H1 (cell line): ENCODE measurements at regions not wholly inside any gene's neighbourhood (a gene's known extent, or its start where the extent isn't known, plus 50 kb on each side); places are given as distances from the start of the nearest gene placed in this dataset.

Experiments
- CTCF ChIA-PET: fragments of 300-600 bp; sonication (Branson Sonifier 250); formaldehyde crosslinking; loops from one replicate; lab custom pipeline; 2021; ENCODE audit not compliant: partially characterized antibody; lab: Charles Lee
- POLR2A ChIA-PET: fragments of 300-600 bp; sonication (Branson Sonifier 250); formaldehyde crosslinking; loops from one replicate; lab custom pipeline; 2021; ENCODE audit warnings: inconsistent platforms; ENCODE audit not compliant: partially characterized antibody; lab: Charles Lee
- DNase-seq, 2 experiments: peaks; one replicate each; pipeline versions ENCODE4 v3.0.0 to v3.0.0-alpha.2; 2010 to 2022; ENCODE audit warnings: low spot score in 2 of 2, low read depth in 1 of 2, mixed read lengths in 1 of 2
- FAIRE-seq: peaks from 2 replicates; lab custom pipeline; 2011; peaks lifted over from hg19 to GRCh38; lab: Jason Lieb, UNC
- H2AFZ ChIP-seq: 2 replicates; pipeline ENCODE4 v1.8.1; 2012; ENCODE audit warnings: low read length, inconsistent platforms
- H2AK5ac ChIP-seq: 2 replicates; pipeline ENCODE4 v1.6.1; 2013; ENCODE audit warnings: low read depth, low read length
- H2BK120ac ChIP-seq: replicated peaks from 2 replicates; pipeline ENCODE3; 2013; ENCODE audit warnings: low read depth, low read length, inconsistent platforms
- H2BK12ac ChIP-seq: 2 replicates; pipeline ENCODE4 v1.6.1; 2013; ENCODE audit warnings: low read depth, low read length
- H2BK15ac ChIP-seq: 2 replicates; pipeline ENCODE4 v1.6.1; 2013; ENCODE audit warnings: low read length
- H2BK20ac ChIP-seq: 2 replicates; pipeline ENCODE4 v1.6.1; 2013; ENCODE audit warnings: low read length
- H2BK5ac ChIP-seq: 2 replicates; pipeline ENCODE4 v1.6.1; 2013; ENCODE audit warnings: low read depth, low read length
- H3K14ac ChIP-seq: 2 replicates; pipeline ENCODE4 v1.6.1; 2013; ENCODE audit warnings: inconsistent platforms; ENCODE audit not compliant: insufficient read length
- H3K18ac ChIP-seq: 2 replicates; pipeline ENCODE4 v1.6.1; 2013; ENCODE audit warnings: low read length; ENCODE audit errors: extremely low read depth
- H3K23ac ChIP-seq: 2 replicates; pipeline ENCODE4 v1.6.1; 2013; ENCODE audit warnings: inconsistent platforms; ENCODE audit not compliant: insufficient read length
- H3K23me2 ChIP-seq: 2 replicates; pipeline ENCODE4 v1.6.1; 2013; ENCODE audit warnings: low read depth, low read length
- H3K27ac ChIP-seq: 2 replicates; pipeline ENCODE4 v1.6.1; 2011; ENCODE audit warnings: low read depth, low read length, inconsistent platforms
- H3K27me3 ChIP-seq, 4 experiments: replicated peaks in 1 of 4; 1 replicate in 1 of 4; 2 replicates in 3 of 4; pipeline versions ENCODE4 v1.6.1 to v1.8.1; 2011 to 2013; ENCODE audit warnings: low read length in 3 of 4, mild to moderate bottlenecking in 3 of 4, inconsistent platforms in 2 of 4, mixed read lengths in 2 of 4, moderate library complexity in 1 of 4; ENCODE audit not compliant: control insufficient read depth in 3 of 4, insufficient read depth in 3 of 4; ENCODE audit errors: extremely low read depth in 1 of 4
- H3K36me3 ChIP-seq, 4 experiments: 2 replicates each; pipeline versions ENCODE4 v1.6.1 to v1.8.1; 2011 to 2013; ENCODE audit warnings: mild to moderate bottlenecking in 4 of 4, low read length in 3 of 4, moderate library complexity in 2 of 4, control low read depth in 1 of 4, inconsistent platforms in 1 of 4; ENCODE audit not compliant: insufficient read depth in 4 of 4, control insufficient read depth in 2 of 4
- H3K4ac ChIP-seq: replicated peaks from 2 replicates; pipeline ENCODE3; 2013; ENCODE audit warnings: low read length, low read depth, mixed read lengths, inconsistent platforms; ENCODE audit not compliant: insufficient read length
- H3K4me1 ChIP-seq, 4 experiments: replicated peaks in 1 of 4; 1 replicate in 1 of 4; 2 replicates in 3 of 4; pipeline versions ENCODE4 v1.6.1 to v1.8.1; 2011 to 2013; ENCODE audit warnings: low read length in 3 of 4, inconsistent platforms in 2 of 4, mixed read lengths in 1 of 4; ENCODE audit not compliant: insufficient read depth in 4 of 4, control insufficient read depth in 3 of 4
- H3K4me2 ChIP-seq, 2 experiments: 2 replicates each; pipeline versions ENCODE4 v1.6.1 to v1.8.1; 2011 to 2013; ENCODE audit warnings: low read depth in 2 of 2, low read length in 2 of 2, control low read depth in 1 of 2, inconsistent platforms in 1 of 2, mild to moderate bottlenecking in 1 of 2; ENCODE audit not compliant: insufficient read depth in 1 of 2
- H3K4me3 ChIP-seq, 4 experiments: fragments of 200-600, 300-600 bp in 1 of 4; sonication (generic), shearing (Covaris generic), sonication (Bioruptor Twin) in 1 of 4; 2 replicates each; pipeline versions ENCODE4 v1.5.1 to v1.8.1; 2011 to 2016; ENCODE audit warnings: low read length in 4 of 4, low read depth in 3 of 4, control low read depth in 2 of 4, inconsistent platforms in 2 of 4, mild to moderate bottlenecking in 2 of 4, mixed read lengths in 1 of 4, moderate library complexity in 1 of 4; ENCODE audit not compliant: insufficient read depth in 2 of 4; ENCODE audit errors: extremely low read depth in 1 of 4
- H3K56ac ChIP-seq: replicated peaks from 2 replicates; pipeline ENCODE3; 2013; ENCODE audit warnings: low read depth, mild to moderate bottlenecking, mixed read lengths, low read length, inconsistent platforms; ENCODE audit not compliant: insufficient read length
- H3K79me1 ChIP-seq: 2 replicates; pipeline ENCODE4 v1.6.1; 2013; ENCODE audit warnings: low read depth, low read length, control low read depth
- H3K79me2 ChIP-seq, 2 experiments: 2 replicates each; pipeline versions ENCODE4 v1.6.1 to v1.8.1; 2012 to 2013; ENCODE audit warnings: low read length in 2 of 2, mild to moderate bottlenecking in 2 of 2, inconsistent platforms in 1 of 2; ENCODE audit not compliant: insufficient read depth in 2 of 2, control insufficient read depth in 1 of 2
- H3K9ac ChIP-seq, 4 experiments: replicated peaks in 1 of 4; 1 replicate in 1 of 4; 2 replicates in 3 of 4; pipeline versions ENCODE4 v1.6.1 to v1.8.1; 2011 to 2013; ENCODE audit warnings: low read depth in 3 of 4, low read length in 3 of 4, control low read depth in 2 of 4, mild to moderate bottlenecking in 2 of 4, moderate library complexity in 2 of 4, inconsistent platforms in 1 of 4; ENCODE audit errors: extremely low read depth in 1 of 4
- H3K9me3 ChIP-seq, 2 experiments: 2 replicates each; pipeline versions ENCODE4 v1.6.1 to v1.8.1; 2012 to 2013; ENCODE audit warnings: mild to moderate bottlenecking in 2 of 2, moderate library complexity in 2 of 2, control low read depth in 1 of 2, inconsistent platforms in 1 of 2, low read depth in 1 of 2, low read length in 1 of 2, mixed read lengths in 1 of 2; ENCODE audit not compliant: insufficient read depth in 2 of 2
- H4K20me1 ChIP-seq, 2 experiments: replicated peaks in 1 of 2; 2 replicates each; pipeline versions ENCODE3 to v1.8.1; 2011 to 2013; ENCODE audit warnings: inconsistent platforms in 2 of 2, low read length in 2 of 2, mild to moderate bottlenecking in 1 of 2; ENCODE audit not compliant: insufficient read depth in 2 of 2, control insufficient read depth in 1 of 2
- H4K5ac ChIP-seq: 2 replicates; pipeline ENCODE4 v1.6.1; 2013; ENCODE audit warnings: low read length, low read depth, mixed read lengths, inconsistent platforms; ENCODE audit not compliant: insufficient read length
- H4K8ac ChIP-seq: 2 replicates; pipeline ENCODE4 v1.8.0; 2013; ENCODE audit warnings: mild to moderate bottlenecking, moderate library complexity, low read length, inconsistent platforms; ENCODE audit not compliant: insufficient read depth; ENCODE audit errors: extremely low read depth
- H4K91ac ChIP-seq: replicated peaks from 2 replicates; pipeline ENCODE3; 2013; ENCODE audit warnings: low read length, mixed read lengths, inconsistent platforms; ENCODE audit not compliant: insufficient read length
- ASH2L ChIP-seq: fragments of 200-600, 300-600 bp; sonication (generic); IDR thresholded peaks from one replicate; pipeline ENCODE4 v1.7.1; 2017; ENCODE audit warnings: low read length
- BCL11A ChIP-seq, 2 experiments: IDR thresholded peaks; one replicate each; pipeline ENCODE4 v1.6.1; 2011; ENCODE audit warnings: low read depth in 2 of 2, low read length in 2 of 2, mild to moderate bottlenecking in 2 of 2
- CBX5 ChIP-seq: fragments of 300-800, 300-1000 bp; sonication (generic); IDR thresholded peaks from 2 replicates; pipeline ENCODE4 v1.7.1; 2016; ENCODE audit warnings: antibody characterized with exemption, low read length, low read depth
- EP300 ChIP-seq, 2 experiments: IDR thresholded peaks; 1 replicate in 1 of 2; 2 replicates in 1 of 2; pipeline ENCODE4 v1.6.1; 2011 to 2012; ENCODE audit warnings: low read depth in 2 of 2, low read length in 2 of 2, mild to moderate bottlenecking in 2 of 2, borderline replicate concordance in 1 of 2, inconsistent platforms in 1 of 2, moderate library complexity in 1 of 2
- FOSL1 ChIP-seq: IDR thresholded peaks from 2 replicates; pipeline ENCODE4 v1.6.1; 2011; ENCODE audit warnings: mild to moderate bottlenecking, low read depth, low read length, moderate library complexity; ENCODE audit not compliant: insufficient read depth
- GTF2F1 ChIP-seq: IDR thresholded peaks from 2 replicates; pipeline ENCODE4 v1.6.1; 2012; ENCODE audit warnings: low read depth, low read length, improper control_type of control experiment, borderline replicate concordance
- HDAC6 ChIP-seq: IDR thresholded peaks from one replicate; pipeline ENCODE4 v1.7.1; 2012; ENCODE audit warnings: low read depth, mild to moderate bottlenecking, inconsistent platforms, low read length, moderate library complexity
- JUND ChIP-seq: IDR thresholded peaks from 2 replicates; pipeline ENCODE4 v1.6.1; 2011; ENCODE audit warnings: mild to moderate bottlenecking, improper control_type of control experiment, low read length
- POU5F1 ChIP-seq: IDR thresholded peaks from 2 replicates; pipeline ENCODE4 v1.6.1; 2011; ENCODE audit warnings: low read depth, mild to moderate bottlenecking, low read length, moderate library complexity
- RNF2 ChIP-seq: fragments of 200-900, 300-1000 bp; sonication (generic); IDR thresholded peaks from 2 replicates; pipeline ENCODE4 v1.7.1; 2016; ENCODE audit warnings: borderline replicate concordance, low read depth, mild to moderate bottlenecking, antibody characterized with exemption, low read length; ENCODE audit not compliant: poor library complexity, severe bottlenecking; ENCODE audit errors: missing control alignments
- RXRA ChIP-seq: IDR thresholded peaks from 2 replicates; pipeline ENCODE4 v1.6.1; 2011; ENCODE audit warnings: low read depth, mild to moderate bottlenecking, low read length, moderate library complexity; ENCODE audit not compliant: insufficient read depth
- SRF ChIP-seq: IDR thresholded peaks from 2 replicates; pipeline ENCODE4 v1.6.1; 2011; ENCODE audit warnings: mild to moderate bottlenecking, low read depth, low read length, moderate library complexity
- TAF1 ChIP-seq: IDR thresholded peaks from 2 replicates; pipeline ENCODE4 v1.6.1; 2011; ENCODE audit warnings: mild to moderate bottlenecking, low read depth, low read length
- YY1 ChIP-seq: IDR thresholded peaks from 2 replicates; pipeline ENCODE4 v1.6.1; 2011; ENCODE audit warnings: low read depth, mild to moderate bottlenecking, low read length
- WGBS, 2 experiments: shearing (Covaris generic) in 1 of 2; methylation state at CpG; one replicate each; pipeline versions ENCODE4 v1.1.6 to v1.1.7; 2013 to 2015; ENCODE audit warnings: low lambda C conversion rate in 2 of 2, mixed read lengths in 2 of 2, inconsistent platforms in 1 of 2, low coverage in 1 of 2, missing lambda C conversion rate in 1 of 2; ENCODE audit not compliant: insufficient replicate concordance in 2 of 2, insufficient coverage in 1 of 2, insufficient read length in 1 of 2; ENCODE audit errors: extremely low coverage in 1 of 2, missing lambda C conversion rate in 1 of 2; 5-methylcytosine and 5-hydroxymethylcytosine counted together

GRCh38 chr7:91659096-91659495 is 221.4 kb downstream of the MTERF1 start:
- no peak overlapping the region for H3K18ac ChIP-seq
- TF ChIP-seq FOSL1 (no peak), ASH2L (no peak), RXRA (no peak), TAF1 (no peak), POU5F1 (no peak), HDAC6 (no peak), YY1 (no peak), JUND (no peak), SRF (no peak), CBX5 (no peak), RNF2 (no peak), GTF2F1 (no peak), EP300 (IDR thresholded peaks at IDR 0.05; ENCODE audit: borderline replicate concordance in 1 of 2, low read depth in 2 of 2, low read length in 2 of 2) (no peak), BCL11A (IDR thresholded peaks at IDR 0.05; ENCODE audit: low read depth in 2 of 2, low read length in 2 of 2) (no peak)

More at GRCh38 chr7:91659096-91659495, 221.4 kb downstream of the MTERF1 start:
- H4K91ac ChIP-seq = no peak overlapping the region
- no peak overlapping the region for H2AFZ ChIP-seq
- no peak overlapping the region for H2BK5ac ChIP-seq
- no peak overlapping the region for H3K23ac ChIP-seq
- H3K36me3 ChIP-seq = no peaks in the 10 kb centered on the region
- no peak overlapping the region for H3K27ac ChIP-seq
- no peaks in the 10 kb centered on the region for H3K79me2 ChIP-seq
- H2BK20ac ChIP-seq = no peak overlapping the region
- no peaks in the 10 kb centered on the region for H3K4me1 ChIP-seq
- H3K23me2 ChIP-seq = no peaks in the 10 kb centered on the region
- no peaks in the 10 kb centered on the region for H4K20me1 ChIP-seq
- no peak overlapping the region for H4K5ac ChIP-seq
- no peak overlapping the region for H3K56ac ChIP-seq
- H3K79me1 ChIP-seq = no peaks in the 10 kb centered on the region
- H4K8ac ChIP-seq = no peak overlapping the region
- H3K4me2 ChIP-seq = no peak overlapping the region
- H2BK15ac ChIP-seq = no peak overlapping the region
- no peak overlapping the region for H3K14ac ChIP-seq
- WGBS, 2 experiments = 90% methylated on average over 5 of the region's 5 CpGs; no CpG with 5 or more reads in 1 of the 2 experiments
- no peak overlapping the region for H2AK5ac ChIP-seq
- no peak overlapping the region for H2BK120ac ChIP-seq
- ChIA-PET POLR2A (no interaction called here), CTCF (no interaction called here)
- FAIRE-seq (no peak), DNase-seq (no peak)
- no peaks in the 10 kb centered on the region for H3K27me3 ChIP-seq
- no peak overlapping the region for H3K9ac ChIP-seq
- no peak overlapping the region for H3K4ac ChIP-seq
- H3K4me3 ChIP-seq = no peak overlapping the region
- H2BK12ac ChIP-seq = no peak overlapping the region
- H3K9me3 ChIP-seq = no peaks in the 10 kb centered on the region
